GM12872 (cell line): ENCODE measurements at regions not wholly inside any gene's neighbourhood (a gene's known extent, or its start where the extent isn't known, plus 50 kb on each side); places are given as distances from the start of the nearest gene placed in this dataset.
A peak's percentile ranks its signal among the peaks of the same experiment; 100 is the strongest.

Experiments
- TF ChIP-seq, protein P1 (sequence below): IDR thresholded peaks from 3 replicates; pipeline ENCODE4 v1.5.1; 2011; ENCODE audit warnings: low read depth, mild to moderate bottlenecking, low read length, moderate library complexity; ENCODE audit not compliant: insufficient read depth

DNA sequence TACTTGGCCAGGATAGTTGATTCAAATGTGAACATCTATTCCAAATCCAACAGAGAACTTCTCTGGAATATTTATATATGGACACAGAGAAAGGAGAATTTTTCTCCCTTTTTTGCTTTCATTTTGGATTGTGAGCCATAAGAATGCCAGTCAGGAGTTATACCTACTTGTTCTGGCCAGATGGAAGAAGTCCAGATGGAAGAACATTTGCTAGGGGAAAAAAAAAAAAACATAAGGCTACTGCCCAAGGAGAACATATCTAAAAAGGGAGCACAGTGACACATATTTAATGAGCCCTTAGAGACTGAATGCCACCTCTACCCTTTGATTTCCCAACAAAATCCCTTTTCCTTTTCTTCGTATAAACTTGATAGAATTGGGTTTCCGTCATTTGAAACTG, 61.7 kb upstream of the PPP2R2B start:
- TF ChIP-seq, protein P1, sequence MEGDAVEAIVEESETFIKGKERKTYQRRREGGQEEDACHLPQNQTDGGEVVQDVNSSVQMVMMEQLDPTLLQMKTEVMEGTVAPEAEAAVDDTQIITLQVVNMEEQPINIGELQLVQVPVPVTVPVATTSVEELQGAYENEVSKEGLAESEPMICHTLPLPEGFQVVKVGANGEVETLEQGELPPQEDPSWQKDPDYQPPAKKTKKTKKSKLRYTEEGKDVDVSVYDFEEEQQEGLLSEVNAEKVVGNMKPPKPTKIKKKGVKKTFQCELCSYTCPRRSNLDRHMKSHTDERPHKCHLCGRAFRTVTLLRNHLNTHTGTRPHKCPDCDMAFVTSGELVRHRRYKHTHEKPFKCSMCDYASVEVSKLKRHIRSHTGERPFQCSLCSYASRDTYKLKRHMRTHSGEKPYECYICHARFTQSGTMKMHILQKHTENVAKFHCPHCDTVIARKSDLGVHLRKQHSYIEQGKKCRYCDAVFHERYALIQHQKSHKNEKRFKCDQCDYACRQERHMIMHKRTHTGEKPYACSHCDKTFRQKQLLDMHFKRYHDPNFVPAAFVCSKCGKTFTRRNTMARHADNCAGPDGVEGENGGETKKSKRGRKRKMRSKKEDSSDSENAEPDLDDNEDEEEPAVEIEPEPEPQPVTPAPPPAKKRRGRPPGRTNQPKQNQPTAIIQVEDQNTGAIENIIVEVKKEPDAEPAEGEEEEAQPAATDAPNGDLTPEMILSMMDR = no peak

DNA sequence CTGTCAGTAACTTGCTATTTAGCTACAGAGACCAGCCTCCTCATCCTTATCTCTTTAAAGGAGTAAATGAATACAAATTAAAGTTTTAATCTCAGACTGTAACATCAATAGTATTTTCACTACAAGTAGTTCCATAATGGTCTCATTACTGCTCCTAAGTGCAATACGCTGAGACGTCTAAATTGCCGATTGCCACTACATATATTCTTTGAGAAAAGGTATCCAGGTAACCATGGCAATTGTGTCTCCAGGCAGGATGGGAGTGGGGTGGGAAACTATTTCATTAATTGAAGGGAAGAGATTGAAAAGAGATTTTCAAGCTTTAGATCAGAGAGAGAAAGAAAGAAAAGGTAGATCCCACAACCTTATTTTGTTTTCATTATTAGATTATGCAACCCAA, 65.5 kb upstream of the PPP2R2B start:
- TF ChIP-seq, protein P1 = no peak

DNA sequence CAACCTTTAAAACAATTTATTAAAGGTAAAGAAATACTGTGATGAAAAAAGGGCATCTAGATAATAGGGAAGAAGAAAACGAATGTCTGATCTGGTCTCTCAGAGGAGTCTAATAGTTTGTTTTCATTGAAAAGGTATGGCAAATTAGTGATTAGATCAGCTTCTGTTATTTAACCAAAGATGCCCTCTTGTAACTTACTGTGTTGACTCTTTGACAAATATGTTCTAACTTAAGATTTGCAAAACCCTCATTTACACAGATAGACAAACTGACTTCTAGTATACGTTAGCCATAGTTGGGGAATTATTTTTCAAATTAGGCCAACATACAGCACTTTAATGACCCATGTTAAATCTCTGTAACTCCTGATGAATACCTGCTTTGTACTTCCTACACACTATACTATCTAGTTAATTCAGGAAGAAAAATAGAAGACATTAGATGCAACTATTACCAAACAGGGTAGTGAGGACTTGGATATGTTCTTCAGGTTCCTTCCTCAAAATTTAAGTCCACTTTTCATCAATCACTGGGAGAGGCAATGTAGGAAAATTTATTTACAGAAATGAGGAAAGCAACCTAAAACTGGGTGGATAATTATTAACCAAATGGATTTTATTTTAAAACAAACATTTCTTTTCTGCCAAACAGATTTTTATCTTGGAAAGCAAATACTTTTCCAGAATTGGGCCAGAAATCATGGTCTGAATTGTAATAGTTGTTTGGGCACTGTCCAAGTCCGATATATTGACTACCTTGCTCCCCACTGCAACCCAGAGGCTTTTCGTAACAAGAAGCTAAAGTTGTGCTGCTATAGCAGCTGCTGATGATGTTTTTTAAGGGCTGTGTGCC, 66.4 kb upstream of the PPP2R2B start:
- TF ChIP-seq, protein P1 = no peak

GRCh38 chr5:146945617-146946084, 67.1 kb upstream of the PPP2R2B start:
- TF ChIP-seq, protein P1 = no peak

DNA sequence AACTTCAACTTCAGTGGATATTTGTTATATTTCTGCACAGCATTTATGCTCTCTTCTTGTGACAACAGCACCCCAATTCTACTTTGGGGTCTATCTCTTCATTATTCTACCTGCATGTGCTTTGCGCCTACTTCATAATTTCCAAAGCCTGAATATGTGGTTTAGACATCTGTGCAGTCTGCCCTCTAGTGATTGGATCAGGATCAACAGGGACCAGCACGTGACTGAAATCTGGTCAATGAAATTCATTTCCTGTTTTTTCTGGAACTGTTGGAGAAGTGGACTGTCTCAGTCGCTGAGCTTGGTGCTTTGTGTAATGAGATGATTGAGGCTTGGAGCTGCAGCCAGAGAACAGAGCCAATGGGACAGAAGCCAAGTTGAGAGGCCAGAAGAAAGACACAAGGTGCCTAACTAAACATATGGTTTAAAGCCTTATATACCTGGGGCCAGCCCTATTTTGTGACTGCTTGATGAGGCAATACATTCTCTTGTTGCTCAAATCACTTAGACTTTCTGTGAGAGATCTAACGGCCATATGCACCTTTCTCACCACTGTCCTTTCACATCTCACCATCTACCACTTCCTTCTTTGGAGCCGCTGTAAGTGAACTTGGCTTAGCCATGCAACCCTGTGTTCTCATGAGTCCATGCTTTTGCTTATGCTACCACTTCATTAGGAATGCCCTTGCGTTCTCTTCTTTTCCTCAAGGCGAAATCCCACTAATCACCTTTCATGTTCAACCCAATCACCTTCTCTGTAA, 68.8 kb upstream of the PPP2R2B start:
- TF ChIP-seq, protein P1 = peak; percentile 26; the same call in 1 of the 3 replicates

GRCh38 chr5:146948666-146949065, 70.1 kb upstream of the PPP2R2B start:
- TF ChIP-seq, protein P1 = no peak

DNA sequence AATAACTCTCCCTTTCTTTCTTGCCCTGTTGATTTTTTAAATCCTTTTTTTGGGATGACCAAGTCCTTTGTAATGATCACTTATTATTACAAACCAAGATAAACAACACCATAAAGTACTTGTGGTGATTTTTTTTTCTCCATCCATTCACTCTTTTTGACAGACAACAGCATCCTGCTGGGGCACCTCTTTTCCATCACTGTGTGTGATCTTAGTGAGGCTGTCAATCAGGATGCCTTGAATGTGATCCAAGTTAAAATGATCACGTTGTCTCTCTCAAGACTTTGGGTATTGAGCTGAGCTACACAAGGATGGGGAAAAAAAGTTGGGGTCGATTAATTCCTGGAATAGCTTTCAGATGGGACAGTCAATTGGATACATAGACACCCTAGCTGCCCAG, 73.6 kb upstream of the PPP2R2B start:
- TF ChIP-seq, protein P1 = no peak
